Left lung (tissue), 4 donors: ENCODE measurements at regions not wholly inside any gene's neighbourhood (a gene's known extent, or its start where the extent isn't known, plus 50 kb on each side); places are given as distances from the start of the nearest gene placed in this dataset.

Experiments used
- ATAC-seq: fragments of 200-7000 bp; cut with Tn5 transposase; one replicate; pipeline ENCODE4 v1.9.1; 2020; ENCODE audit warnings: moderate library complexity
- DNase-seq, 4 donors: peaks; one replicate each; pipeline ENCODE4 v3.0.0-alpha.2; 2013 to 2020
- H3K27ac ChIP-seq, 2 donors: fragments of 200-600 bp; sonication (generic) in 1 of 2; one replicate each; pipeline versions ENCODE4 v1.5.0 to v1.8.0; 2020 to 2021
- H3K27me3 ChIP-seq, 2 donors: fragments of 200-600 bp; sonication (generic) in 1 of 2; one replicate each; pipeline versions ENCODE4 v1.5.0 to v1.8.0; 2020 to 2021
- H3K36me3 ChIP-seq, 2 donors: fragments of 200-600 bp; sonication (generic) in 1 of 2; one replicate each; pipeline versions ENCODE4 v1.5.0 to v1.8.0; 2020 to 2021
- H3K4me1 ChIP-seq, 2 donors: fragments of 200-600 bp; one replicate each; pipeline ENCODE4 v1.8.0; 2021
- H3K4me3 ChIP-seq, 2 donors: fragments of 200-600 bp; sonication (generic) in 1 of 2; one replicate each; pipeline versions ENCODE4 v1.5.0 to v1.8.0; 2020 to 2021; ENCODE audit warnings: mild to moderate bottlenecking in 1 of 2
- H3K9me3 ChIP-seq, 2 donors: fragments of 200-600 bp; sonication (generic) in 1 of 2; one replicate each; pipeline versions ENCODE4 v1.5.0 to v1.8.0; 2020 to 2021
- intact Hi-C, 2 donors: fragments of 100-400 bp; cut with DNase I; formaldehyde crosslinking; loops; one replicate each; pipeline versions ENCODE4 v1.11.2 to v1.14.2; 2022
- TF ChIP-seq, protein P1 (sequence below), 2 donors: fragments of 200-600 bp; sonication (generic) in 1 of 2; IDR thresholded peaks; one replicate each; pipeline versions ENCODE4 v1.5.0 to v1.8.0; 2021; ENCODE audit warnings: antibody characterized with exemption in 2 of 2
- donor health status: DM: no; HTN: yes; CAD: no.
- donor health status: DM: no; HTN: no; CAD: no.

- DNase-seq (no peak), ATAC-seq (no peak)
- H3K27ac ChIP-seq, result no peak overlapping the region
- no peak overlapping the region for H3K4me3 ChIP-seq
- peaks cover 0 to 39% of the 10 kb centered on the region in 2 donors for H3K27me3 ChIP-seq
- intact Hi-C loops, result no loop called here
- H3K9me3 ChIP-seq, result peaks cover 0 to 2% of the 10 kb centered on the region in 2 donors
- TF ChIP-seq, protein P1, sequence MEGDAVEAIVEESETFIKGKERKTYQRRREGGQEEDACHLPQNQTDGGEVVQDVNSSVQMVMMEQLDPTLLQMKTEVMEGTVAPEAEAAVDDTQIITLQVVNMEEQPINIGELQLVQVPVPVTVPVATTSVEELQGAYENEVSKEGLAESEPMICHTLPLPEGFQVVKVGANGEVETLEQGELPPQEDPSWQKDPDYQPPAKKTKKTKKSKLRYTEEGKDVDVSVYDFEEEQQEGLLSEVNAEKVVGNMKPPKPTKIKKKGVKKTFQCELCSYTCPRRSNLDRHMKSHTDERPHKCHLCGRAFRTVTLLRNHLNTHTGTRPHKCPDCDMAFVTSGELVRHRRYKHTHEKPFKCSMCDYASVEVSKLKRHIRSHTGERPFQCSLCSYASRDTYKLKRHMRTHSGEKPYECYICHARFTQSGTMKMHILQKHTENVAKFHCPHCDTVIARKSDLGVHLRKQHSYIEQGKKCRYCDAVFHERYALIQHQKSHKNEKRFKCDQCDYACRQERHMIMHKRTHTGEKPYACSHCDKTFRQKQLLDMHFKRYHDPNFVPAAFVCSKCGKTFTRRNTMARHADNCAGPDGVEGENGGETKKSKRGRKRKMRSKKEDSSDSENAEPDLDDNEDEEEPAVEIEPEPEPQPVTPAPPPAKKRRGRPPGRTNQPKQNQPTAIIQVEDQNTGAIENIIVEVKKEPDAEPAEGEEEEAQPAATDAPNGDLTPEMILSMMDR (IDR thresholded peaks at IDR 0.05), result no peak
- H3K36me3 ChIP-seq, result no peaks in the 10 kb centered on the region
- no peaks in the 10 kb centered on the region for H3K4me1 ChIP-seq
These were observed 76.2 kb upstream of the GLI2 start for GRCh38 chr2:120659275-120659977.

DNA sequence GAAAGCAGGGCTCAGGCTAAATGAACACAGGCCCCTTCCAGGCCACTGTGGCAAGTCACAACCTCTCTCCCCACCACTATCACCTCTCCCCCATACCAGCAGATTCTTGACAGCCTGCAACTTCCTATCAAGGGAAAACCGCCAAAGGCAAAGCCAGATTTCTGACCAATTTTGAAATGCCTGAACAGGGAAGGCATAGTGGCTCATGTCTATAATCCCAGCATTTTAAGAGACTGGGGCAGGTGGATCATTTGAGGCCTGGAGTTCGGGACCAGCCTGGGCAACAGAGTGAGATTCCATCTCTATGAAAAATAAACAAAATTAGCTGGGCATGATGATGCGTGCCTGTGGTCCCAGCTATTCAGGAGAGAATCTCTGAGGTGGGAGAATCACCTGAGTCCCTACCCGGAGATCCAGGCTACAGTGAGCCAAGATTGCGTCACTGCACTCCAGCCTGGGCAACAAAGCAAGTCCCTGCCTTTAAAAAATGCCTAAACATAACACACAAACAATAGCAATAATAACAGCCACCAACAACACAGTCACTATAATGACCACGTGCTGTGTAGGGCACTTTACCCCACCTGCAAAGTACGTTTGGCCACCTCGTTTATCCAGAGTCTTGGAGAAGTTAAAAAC is 75.5 kb upstream of the GLI2 start:
- Histone ChIP-seq H3K27me3 (peaks cover 0 to 31% of the 10 kb centered on the region in 2 donors), H3K4me3 (no peak overlapping the region), H3K36me3 (no peaks in the 10 kb centered on the region), H3K4me1 (no peaks in the 10 kb centered on the region), H3K9me3 (peaks cover 0 to 7% of the 10 kb centered on the region in 2 donors), H3K27ac (no peak overlapping the region)
- intact Hi-C loops, result no loop called here
- no peak for ATAC-seq
- DNase-seq, result no peak
- TF ChIP-seq, protein P1 (IDR thresholded peaks at IDR 0.05), result no peak

DNA sequence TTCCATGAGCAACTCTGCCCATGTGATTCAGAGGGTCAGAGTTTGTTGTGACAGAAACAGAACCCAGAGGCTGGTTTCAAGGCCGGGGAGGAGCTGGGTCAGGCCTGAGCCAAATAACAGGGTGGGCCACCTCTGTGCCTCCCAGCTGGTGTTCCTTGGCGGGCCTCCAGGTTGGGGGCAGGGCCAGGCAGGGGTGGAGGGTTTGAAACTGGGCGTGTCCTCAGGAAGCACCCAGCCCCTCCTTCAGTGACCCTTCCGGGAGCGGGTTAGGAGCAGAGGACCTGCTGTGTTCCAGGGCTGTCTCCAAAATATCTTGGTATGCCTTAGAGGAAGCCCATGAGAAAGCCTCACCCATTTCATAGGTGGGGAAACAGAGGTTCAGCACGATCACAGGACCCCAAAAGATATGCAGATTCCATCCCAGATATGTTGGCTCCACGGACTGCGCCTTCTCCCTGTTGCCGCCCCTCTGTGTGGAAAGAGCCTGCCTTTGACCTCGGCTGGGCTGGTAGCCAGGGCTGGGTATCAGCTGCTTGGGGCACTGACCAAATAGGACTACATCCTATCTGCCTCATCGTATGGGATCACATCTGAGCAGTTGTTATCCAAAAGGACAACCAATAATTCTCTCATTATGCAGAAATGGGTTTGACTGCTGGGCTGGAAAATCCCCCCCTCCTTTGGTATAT is 74.8 kb upstream of the GLI2 start:
- H3K27me3 ChIP-seq, result peaks cover 0 to 27% of the 10 kb centered on the region in 2 donors
- ATAC-seq, result no peak
- H3K4me3 ChIP-seq, result no peak overlapping the region
- no peaks in the 10 kb centered on the region for H3K36me3 ChIP-seq
- intact Hi-C loops, result no loop called here
- no peak overlapping the region for H3K27ac ChIP-seq
- TF ChIP-seq, protein P1 (IDR thresholded peaks at IDR 0.05), result no peak
- no peaks in the 10 kb centered on the region for H3K4me1 ChIP-seq
- H3K9me3 ChIP-seq, result peaks cover 0 to 9% of the 10 kb centered on the region in 2 donors
- no peak for DNase-seq

- Histone ChIP-seq H3K4me1 (no peaks in the 10 kb centered on the region), H3K9me3 (peaks cover 0 to 14% of the 10 kb centered on the region in 2 donors), H3K27ac (no peak overlapping the region), H3K4me3 (no peak overlapping the region), H3K36me3 (no peaks in the 10 kb centered on the region), H3K27me3 (peaks cover 0 to 24% of the 10 kb centered on the region in 2 donors)
- intact Hi-C loops, result no loop called here
- ATAC-seq, result no peak
- TF ChIP-seq, protein P1 (IDR thresholded peaks at IDR 0.05), result no peak
- peak in 2 of 4 donors; percentile 77 to 87 for DNase-seq
These were observed 74.1 kb upstream of the GLI2 start for GRCh38 chr2:120661551-120661950.

DNA sequence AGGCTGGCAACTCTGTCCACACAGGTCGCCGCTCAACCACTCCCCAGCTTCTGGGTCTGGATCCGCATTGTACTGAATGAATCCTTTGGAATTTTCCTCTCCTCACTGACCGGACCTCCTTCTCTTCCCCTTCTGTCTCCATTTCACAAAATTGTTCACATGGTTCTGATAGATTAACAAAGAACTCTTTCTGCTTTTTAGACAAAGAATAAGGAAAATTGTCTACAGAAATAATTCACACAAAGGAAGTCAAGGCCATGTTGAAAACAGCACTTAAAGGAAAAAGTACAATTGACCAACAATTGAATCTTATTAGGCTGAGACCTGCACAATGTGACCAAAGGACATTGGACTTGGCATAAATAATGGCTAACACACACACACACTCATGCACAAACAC is 73.6 kb upstream of the GLI2 start:
- intact Hi-C loops, result no loop called here
- TF ChIP-seq, protein P1 (IDR thresholded peaks at IDR 0.05), result no peak
- Histone ChIP-seq H3K4me3 (no peak overlapping the region), H3K27ac (no peak overlapping the region), H3K36me3 (no peaks in the 10 kb centered on the region), H3K4me1 (no peaks in the 10 kb centered on the region), H3K9me3 (peaks cover 0 to 19% of the 10 kb centered on the region in 2 donors), H3K27me3 (peaks cover 0 to 19% of the 10 kb centered on the region in 2 donors)
- no peak for DNase-seq
- ATAC-seq, result no peak
